ENCODE measurements at regions not wholly inside any gene's neighbourhood (a gene's known extent, or its start where the extent isn't known, plus 50 kb on each side); places are given as distances from the start of the nearest gene placed in this dataset.

GRCh38 chr6:130296854-130297253 lies 69.0 kb upstream of the TMEM200A start:
- H3K4me3 ChIP-seq (ENCODE audit: low read depth, low read length), result no peak overlapping the region
- peak; percentile 22 for DNase-seq (ENCODE audit: low read depth)
- TF ChIP-seq, protein P1, sequence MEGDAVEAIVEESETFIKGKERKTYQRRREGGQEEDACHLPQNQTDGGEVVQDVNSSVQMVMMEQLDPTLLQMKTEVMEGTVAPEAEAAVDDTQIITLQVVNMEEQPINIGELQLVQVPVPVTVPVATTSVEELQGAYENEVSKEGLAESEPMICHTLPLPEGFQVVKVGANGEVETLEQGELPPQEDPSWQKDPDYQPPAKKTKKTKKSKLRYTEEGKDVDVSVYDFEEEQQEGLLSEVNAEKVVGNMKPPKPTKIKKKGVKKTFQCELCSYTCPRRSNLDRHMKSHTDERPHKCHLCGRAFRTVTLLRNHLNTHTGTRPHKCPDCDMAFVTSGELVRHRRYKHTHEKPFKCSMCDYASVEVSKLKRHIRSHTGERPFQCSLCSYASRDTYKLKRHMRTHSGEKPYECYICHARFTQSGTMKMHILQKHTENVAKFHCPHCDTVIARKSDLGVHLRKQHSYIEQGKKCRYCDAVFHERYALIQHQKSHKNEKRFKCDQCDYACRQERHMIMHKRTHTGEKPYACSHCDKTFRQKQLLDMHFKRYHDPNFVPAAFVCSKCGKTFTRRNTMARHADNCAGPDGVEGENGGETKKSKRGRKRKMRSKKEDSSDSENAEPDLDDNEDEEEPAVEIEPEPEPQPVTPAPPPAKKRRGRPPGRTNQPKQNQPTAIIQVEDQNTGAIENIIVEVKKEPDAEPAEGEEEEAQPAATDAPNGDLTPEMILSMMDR (IDR thresholded peaks at IDR 0.05; ENCODE audit: insufficient read depth, low read depth, low read length, missing control alignments), result no peak

GRCh38 chr6:130293800-130294199 lies 71.0 kb upstream of the SAMD3 start:
- TF ChIP-seq, protein P1 (IDR thresholded peaks at IDR 0.05; ENCODE audit: insufficient read depth, low read depth, low read length, missing control alignments), result peak; percentile 46
- DNase-seq (ENCODE audit: low read depth), result peak; percentile 65
- no peak overlapping the region for H3K4me3 ChIP-seq (ENCODE audit: low read depth, low read length)

DNA sequence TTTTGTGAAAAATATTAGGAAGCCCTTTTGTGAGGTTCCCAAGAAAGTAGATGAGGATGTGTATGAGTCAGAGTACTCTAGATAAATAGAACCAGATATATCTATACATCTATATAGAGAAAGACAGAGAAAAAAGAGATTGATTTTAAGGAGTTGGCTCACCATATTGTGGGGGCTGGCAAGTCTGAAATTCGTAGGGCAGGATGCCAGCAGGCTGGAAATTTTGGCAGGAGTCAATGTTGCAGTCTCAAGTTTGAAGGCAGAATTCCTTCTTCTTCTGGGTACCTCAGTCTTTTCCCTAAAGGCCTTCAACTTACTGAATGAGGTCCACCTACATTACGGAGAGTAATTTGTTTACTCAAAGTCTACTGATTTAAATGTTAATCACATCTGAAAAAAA lies 65.3 kb upstream of the SAMD3 start:
- no peak for DNase-seq (ENCODE audit: low read depth)
- H3K4me3 ChIP-seq (ENCODE audit: low read depth, low read length), result no peak overlapping the region
- TF ChIP-seq, protein P1 (IDR thresholded peaks at IDR 0.05; ENCODE audit: insufficient read depth, low read depth, low read length, missing control alignments), result no peak

- TF ChIP-seq, protein P1 (IDR thresholded peaks at IDR 0.05; ENCODE audit: insufficient read depth, low read depth, low read length, missing control alignments), result peak; percentile 58
- DNase-seq (ENCODE audit: low read depth), result peak; percentile 80
- no peak overlapping the region for H3K4me3 ChIP-seq (ENCODE audit: low read depth, low read length)
Observed at GRCh38 chr6:130282234-130282995, 59.7 kb upstream of the SAMD3 start.

DNA sequence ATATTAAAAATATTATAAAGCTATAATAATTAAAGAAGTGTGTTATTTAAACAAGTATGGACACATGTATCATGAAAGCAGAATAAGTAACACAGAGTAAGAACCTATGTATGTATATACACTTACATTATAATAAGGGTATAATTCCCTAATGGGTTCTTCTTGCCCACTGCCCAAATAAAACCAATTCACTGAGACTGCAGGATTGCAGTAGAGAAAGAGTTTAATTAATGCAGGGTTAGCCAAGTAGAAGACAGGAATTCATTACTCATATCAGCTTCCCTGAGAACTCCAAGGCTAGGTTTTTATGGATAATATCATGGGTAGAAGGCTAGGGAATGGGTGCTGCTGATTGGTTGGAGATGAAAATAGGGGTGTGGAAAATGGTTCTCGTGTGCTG lies 53.8 kb upstream of the SAMD3 start:
- TF ChIP-seq, protein P1 (IDR thresholded peaks at IDR 0.05; ENCODE audit: insufficient read depth, low read depth, low read length, missing control alignments), result no peak
- no peak for DNase-seq (ENCODE audit: low read depth)
- H3K4me3 ChIP-seq (ENCODE audit: low read depth, low read length), result no peak overlapping the region

DNA sequence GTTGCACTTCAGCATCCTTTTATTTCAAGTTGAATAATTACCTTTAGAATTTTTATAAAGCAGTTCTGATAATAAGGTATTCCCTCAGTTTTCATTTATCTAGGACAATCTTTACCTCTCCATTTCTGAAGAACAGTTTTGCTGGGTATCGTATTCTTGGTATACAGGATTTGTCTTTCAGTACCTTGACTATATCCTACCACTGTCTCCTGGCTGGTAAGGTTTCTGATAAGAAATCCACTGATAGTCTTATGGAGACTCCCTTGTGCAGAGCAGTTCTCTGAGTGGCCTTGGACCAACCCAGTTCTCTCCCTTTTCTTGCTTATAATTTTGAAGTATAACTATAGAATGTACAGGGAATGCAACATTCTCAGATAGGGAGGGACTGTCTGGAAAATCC lies 51.3 kb upstream of the SAMD3 start:
- H3K4me3 ChIP-seq (ENCODE audit: low read depth, low read length), result no peak overlapping the region
- TF ChIP-seq, protein P1 (IDR thresholded peaks at IDR 0.05; ENCODE audit: insufficient read depth, low read depth, low read length, missing control alignments), result no peak
- no peak for DNase-seq (ENCODE audit: low read depth)
